ENCODE measurements at regions not wholly inside any gene's neighbourhood (a gene's known extent, or its start where the extent isn't known, plus 50 kb on each side); places are given as distances from the start of the nearest gene placed in this dataset.
"Not testable (repeated sequence)": the region's sequence is repeated elsewhere in the genome, so short reads cannot be mapped to it uniquely, and the experiment has no call there.

DNA sequence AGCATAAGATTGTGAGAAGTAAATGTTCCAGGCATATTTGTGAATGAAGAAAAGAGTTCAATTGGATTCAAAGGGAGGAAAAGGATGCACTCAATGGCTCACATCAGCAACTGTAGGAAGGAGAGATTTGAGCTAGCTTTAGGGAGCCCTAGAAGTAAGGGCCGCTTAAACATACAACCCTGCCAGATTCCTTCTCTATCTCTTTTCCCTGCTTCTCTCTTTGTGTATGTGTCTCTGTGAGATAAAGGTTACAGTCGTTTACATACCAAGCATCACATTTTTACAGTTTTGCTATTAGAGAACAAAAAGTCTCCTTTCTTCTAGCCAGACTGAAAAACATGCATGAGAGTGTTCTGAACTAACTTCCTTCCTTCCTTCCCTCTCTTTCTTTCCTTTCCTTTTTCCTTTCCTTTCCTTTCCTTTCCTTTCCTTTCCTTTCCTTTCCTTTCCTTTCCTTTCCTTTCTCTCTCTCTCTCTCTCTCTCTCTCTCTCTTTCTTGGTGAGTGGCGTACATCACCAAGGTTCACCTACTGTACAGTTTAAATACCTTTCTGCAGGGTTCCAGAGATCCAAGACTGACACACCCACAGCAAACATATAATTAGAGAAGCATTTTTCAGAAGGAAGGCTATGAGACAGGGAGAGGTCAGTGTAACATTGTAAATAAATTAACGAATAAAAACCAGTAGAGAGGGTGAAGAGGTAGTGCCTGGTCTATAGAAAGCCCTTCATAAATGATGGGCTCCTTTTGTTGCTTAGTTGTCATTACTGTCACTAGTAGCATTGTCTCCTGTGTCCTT is 240.4 kb downstream of the ARL4A start:
- TF ChIP-seq, protein P1, sequence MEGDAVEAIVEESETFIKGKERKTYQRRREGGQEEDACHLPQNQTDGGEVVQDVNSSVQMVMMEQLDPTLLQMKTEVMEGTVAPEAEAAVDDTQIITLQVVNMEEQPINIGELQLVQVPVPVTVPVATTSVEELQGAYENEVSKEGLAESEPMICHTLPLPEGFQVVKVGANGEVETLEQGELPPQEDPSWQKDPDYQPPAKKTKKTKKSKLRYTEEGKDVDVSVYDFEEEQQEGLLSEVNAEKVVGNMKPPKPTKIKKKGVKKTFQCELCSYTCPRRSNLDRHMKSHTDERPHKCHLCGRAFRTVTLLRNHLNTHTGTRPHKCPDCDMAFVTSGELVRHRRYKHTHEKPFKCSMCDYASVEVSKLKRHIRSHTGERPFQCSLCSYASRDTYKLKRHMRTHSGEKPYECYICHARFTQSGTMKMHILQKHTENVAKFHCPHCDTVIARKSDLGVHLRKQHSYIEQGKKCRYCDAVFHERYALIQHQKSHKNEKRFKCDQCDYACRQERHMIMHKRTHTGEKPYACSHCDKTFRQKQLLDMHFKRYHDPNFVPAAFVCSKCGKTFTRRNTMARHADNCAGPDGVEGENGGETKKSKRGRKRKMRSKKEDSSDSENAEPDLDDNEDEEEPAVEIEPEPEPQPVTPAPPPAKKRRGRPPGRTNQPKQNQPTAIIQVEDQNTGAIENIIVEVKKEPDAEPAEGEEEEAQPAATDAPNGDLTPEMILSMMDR (IDR thresholded peaks at IDR 0.05; ENCODE audit: unreplicated experiment in 3 of 3): no peak
- Mint-ChIP-seq H3K9me3 (no peaks in the 10 kb centered on the region), H3K4me1 (peaks cover 26% of the 10 kb centered on the region), H3K4me3 (no peak overlapping the region), H3K27me3 (ENCODE audit: low read depth) (no peaks in the 10 kb centered on the region), H3K27ac (peak overlapping the region in 1 of 3 experiments; percentile 75), H3K36me3 (ENCODE audit: low read depth) (no peaks in the 10 kb centered on the region)

DNA sequence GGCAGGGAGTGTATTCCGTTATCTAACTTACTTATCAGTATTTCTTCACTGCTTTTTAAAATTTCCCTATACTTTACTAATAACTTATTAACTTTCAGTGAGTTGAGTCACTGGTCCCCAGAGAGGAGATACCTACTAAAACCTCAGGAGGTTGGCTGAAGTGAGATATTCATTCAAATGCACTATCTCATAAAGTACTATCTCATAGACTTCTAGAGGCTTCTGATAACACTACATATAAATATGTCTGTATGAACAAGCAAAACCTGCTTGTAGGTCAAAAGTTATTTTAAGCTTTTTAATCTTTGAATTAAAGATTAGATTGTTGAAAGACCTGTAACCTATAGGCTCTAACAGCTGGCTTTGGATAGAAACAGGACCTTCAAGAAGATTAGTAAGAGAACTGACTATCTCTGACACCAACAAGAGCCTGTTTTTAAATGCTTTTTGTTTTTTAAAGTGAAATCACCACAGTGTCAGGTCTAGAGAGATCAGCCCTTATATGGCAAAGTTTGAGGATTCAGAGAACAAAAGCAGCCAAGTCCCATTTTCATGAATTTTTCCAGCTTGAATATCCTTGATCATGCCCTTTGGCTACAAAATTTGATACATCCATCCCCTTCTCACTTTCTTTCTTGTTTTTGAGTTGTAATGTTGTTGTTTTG is 242.2 kb downstream of the ARL4A start:
- H3K27me3 Mint-ChIP-seq (ENCODE audit: low read depth): no peaks in the 10 kb centered on the region
- H3K4me1 Mint-ChIP-seq: peaks cover 26% of the 10 kb centered on the region
- no peaks in the 10 kb centered on the region for H3K36me3 Mint-ChIP-seq (ENCODE audit: low read depth)
- no peak overlapping the region for H3K4me3 Mint-ChIP-seq
- H3K9me3 Mint-ChIP-seq: no peaks in the 10 kb centered on the region
- TF ChIP-seq, protein P1 (IDR thresholded peaks at IDR 0.05; ENCODE audit: unreplicated experiment in 3 of 3): no peak
- H3K27ac Mint-ChIP-seq: peak overlapping the region; percentile 46 to 78 (median 73)

DNA sequence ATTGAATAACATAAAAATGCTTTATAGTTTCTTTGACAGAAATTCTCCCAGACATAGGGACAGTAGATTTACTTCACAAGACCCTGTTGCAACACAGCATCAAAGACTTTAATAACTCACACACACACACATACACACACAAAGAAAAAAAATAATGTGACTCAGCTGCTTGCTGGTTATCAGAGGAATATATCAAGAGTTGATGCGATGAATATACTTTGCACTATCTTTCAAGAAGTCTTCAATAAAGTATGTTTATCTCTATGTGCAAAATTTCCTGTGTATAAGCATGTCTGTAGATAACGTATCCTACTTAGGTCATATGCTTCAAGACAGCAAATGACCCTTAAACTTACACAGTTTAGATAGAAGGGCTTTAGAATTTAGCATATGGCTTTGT is 243.1 kb downstream of the ARL4A start:
- H3K27ac Mint-ChIP-seq: peak overlapping the region; percentile 46 to 78 (median 73)
- H3K9me3 Mint-ChIP-seq: no peaks in the 10 kb centered on the region
- H3K4me1 Mint-ChIP-seq: peaks cover 26% of the 10 kb centered on the region
- H3K4me3 Mint-ChIP-seq: no peak overlapping the region
- no peaks in the 10 kb centered on the region for H3K36me3 Mint-ChIP-seq (ENCODE audit: low read depth)
- no peaks in the 10 kb centered on the region for H3K27me3 Mint-ChIP-seq (ENCODE audit: low read depth)
- TF ChIP-seq, protein P1 (IDR thresholded peaks at IDR 0.05; ENCODE audit: unreplicated experiment in 3 of 3): no peak

DNA sequence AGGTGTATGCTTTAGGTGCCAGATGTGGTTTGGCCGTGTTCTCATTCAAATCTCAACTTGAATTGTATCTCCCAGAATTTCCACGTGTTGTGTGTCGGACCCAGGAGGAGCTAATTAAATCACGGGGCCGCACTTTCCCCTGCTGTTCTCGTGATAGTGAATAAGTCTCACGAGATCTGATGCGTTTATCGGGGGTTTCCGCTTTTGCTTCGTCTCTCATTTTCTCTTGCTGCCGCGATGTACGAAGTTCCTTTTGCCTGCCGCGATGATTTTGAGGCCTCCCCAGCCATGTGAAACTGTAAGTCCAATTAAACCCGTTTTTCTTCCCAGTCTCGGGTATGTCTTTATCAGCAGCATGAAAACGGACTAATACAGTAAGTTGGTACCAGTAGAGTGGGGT is 244.0 kb downstream of the ARL4A start:
- not testable (repeated sequence) for H3K27ac Mint-ChIP-seq; H3K27me3 Mint-ChIP-seq (ENCODE audit: low read depth)
- peaks cover 26% of the 10 kb centered on the region for H3K4me1 Mint-ChIP-seq

DNA sequence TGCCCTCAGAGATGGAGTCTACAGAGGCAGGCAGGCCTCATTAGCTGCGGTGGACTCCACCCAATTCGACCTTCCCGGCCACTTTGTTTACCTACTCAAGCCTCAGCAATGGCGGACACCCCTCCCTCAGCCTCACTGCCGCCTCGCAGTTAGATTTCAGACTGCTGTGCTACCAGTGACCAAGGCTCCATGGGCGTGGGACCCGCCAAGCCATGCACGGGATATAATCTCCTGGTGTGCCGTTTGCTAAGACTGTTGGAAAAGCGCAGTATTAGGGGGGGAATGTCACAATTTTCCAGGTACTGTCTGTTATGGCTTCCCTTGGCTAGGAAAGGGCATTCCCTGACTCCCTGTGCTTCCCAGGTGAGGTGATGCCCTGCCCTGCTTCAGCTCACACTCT is 252.3 kb downstream of the ARL4A start:
- Mint-ChIP-seq H3K36me3 (ENCODE audit: low read depth) (peaks cover 8% of the 10 kb centered on the region), H3K27ac (no peak overlapping the region), H3K27me3 (ENCODE audit: low read depth) (no peaks in the 10 kb centered on the region), H3K4me1 (peaks cover 7% of the 10 kb centered on the region), H3K9me3 (peaks cover 33% of the 10 kb centered on the region), H3K4me3 (no peak overlapping the region)
- TF ChIP-seq, protein P1 (IDR thresholded peaks at IDR 0.05; ENCODE audit: unreplicated experiment in 3 of 3): no peak

More for the DNA sequence above, 244.0 kb downstream of the ARL4A start:
- not testable (repeated sequence) for H3K36me3 Mint-ChIP-seq (ENCODE audit: low read depth); H3K9me3 Mint-ChIP-seq; H3K4me3 Mint-ChIP-seq

DNA sequence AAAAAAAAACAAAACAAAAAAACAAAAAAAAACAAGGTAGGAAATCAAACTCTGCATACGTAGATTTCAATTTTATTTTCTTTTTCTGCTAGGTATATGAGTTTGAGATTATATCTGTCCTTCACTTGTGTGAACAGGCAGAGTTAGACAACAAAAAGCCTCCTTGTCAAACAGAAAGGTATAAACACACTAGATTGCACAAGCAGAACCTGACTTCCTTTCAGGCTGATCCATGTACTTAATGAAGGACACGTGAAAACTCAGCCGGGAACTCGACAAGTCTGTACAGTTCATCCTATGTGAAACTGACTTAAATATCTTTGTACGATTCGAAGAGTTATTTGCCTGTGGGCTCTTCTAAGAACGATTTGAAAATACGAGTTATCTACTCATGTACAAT is 254.1 kb downstream of the ARL4A start:
- Mint-ChIP-seq H3K36me3 (ENCODE audit: low read depth) (peaks cover 8% of the 10 kb centered on the region), H3K4me1 (peaks cover 7% of the 10 kb centered on the region), H3K27me3 (ENCODE audit: low read depth) (no peaks in the 10 kb centered on the region), H3K9me3 (peaks cover 29% of the 10 kb centered on the region), H3K27ac (peak overlapping the region in 1 of 3 experiments; percentile 94), H3K4me3 (no peak overlapping the region)
- TF ChIP-seq, protein P1 (IDR thresholded peaks at IDR 0.05; ENCODE audit: unreplicated experiment in 3 of 3): no peak
